HEK293T (cell line): ENCODE measurements at regions not wholly inside any gene's neighbourhood (a gene's known extent, or its start where the extent isn't known, plus 50 kb on each side); places are given as distances from the start of the nearest gene placed in this dataset.

Experiments used
- NFRKB ChIP-seq: fragments of 450-650 bp; IDR thresholded peaks from 2 replicates; pipeline ENCODE4 v1.6.1; 2016; ENCODE audit warnings: mild to moderate bottlenecking, moderate library complexity
- TARDBP ChIP-seq: fragments of 450-650 bp; IDR thresholded peaks from 2 replicates; pipeline ENCODE4 v1.6.1; 2016

DNA sequence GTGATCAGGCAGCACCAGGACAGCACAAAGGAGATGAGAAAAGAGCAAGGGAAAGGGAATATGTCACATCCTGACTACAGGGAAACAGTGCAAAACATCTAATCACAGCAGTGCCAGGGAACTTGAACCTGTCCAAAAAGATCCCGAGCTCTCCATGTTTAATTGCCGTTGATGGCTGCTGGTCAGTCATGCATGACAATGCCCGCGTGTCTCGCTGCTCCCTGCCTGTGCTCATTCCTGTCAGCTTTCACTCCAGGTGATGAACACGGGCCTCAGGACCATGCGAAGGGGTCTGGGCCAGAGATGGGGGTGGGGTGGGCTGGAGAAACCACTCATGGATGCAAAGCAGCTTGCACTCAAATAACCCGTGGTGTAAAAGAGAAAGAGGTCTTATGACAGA, 287.0 kb downstream of the GPATCH2 start:
- TF ChIP-seq NFRKB (no peak), TARDBP (no peak)
